ENCODE measurements at regions not wholly inside any gene's neighbourhood (a gene's known extent, or its start where the extent isn't known, plus 50 kb on each side); places are given as distances from the start of the nearest gene placed in this dataset.

DNA sequence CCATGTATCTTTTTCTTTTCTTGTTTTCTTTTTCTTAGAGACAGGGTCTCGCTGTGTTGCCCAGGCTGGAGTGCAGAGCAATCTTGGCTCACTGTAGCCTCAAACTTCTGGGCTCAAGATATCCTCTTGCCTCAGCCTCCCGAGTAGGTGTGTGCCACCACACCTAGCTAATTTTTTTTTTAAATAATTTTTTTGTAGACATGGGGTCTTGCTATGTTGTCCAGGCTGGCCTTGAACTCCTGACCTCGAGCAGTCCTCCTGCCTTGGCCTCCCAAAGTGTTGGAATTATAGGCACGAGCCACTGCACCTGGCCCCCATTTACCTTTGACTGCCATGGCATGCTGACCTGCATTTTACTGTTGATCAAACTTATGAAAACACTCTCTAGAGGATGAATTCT lies 198.6 kb downstream of the SOX4 start:
- no peak for TF ChIP-seq EZH2 (IDR thresholded peaks at IDR 0.05; ENCODE audit: insufficient read depth, poor library complexity, severe bottlenecking)
- TF ChIP-seq EZH2phosphoT487 (IDR thresholded peaks at IDR 0.05; ENCODE audit: insufficient read depth, low read depth) = no peak
